Body of pancreas (tissue), 4 donors: ENCODE measurements at regions not wholly inside any gene's neighbourhood (a gene's known extent, or its start where the extent isn't known, plus 50 kb on each side); places are given as distances from the start of the nearest gene placed in this dataset.

ENCODE experiments used
- ATAC-seq: fragments of 150-250 bp; one replicate; pipeline ENCODE4 v1.9.1; 2016
- DNase-seq, 4 donors: peaks; one replicate each; pipeline ENCODE4 v3.0.0-alpha.2; 2019
- H3K27ac ChIP-seq, 4 donors: fragments of 200-600 bp; sonication (generic); 1 replicate in 3 of 4; 2 replicates in 1 of 4; pipeline versions ENCODE4 v1.5.1 to v1.6.1; 2016 to 2019; ENCODE audit warnings: mild to moderate bottlenecking in 1 of 4, mixed read lengths in 1 of 4, moderate library complexity in 1 of 4
- H3K27me3 ChIP-seq, 2 donors: fragments of 200-600 bp; sonication (generic); one replicate each; pipeline ENCODE4 v1.6.0; 2016; ENCODE audit warnings: mild to moderate bottlenecking in 1 of 2
- H3K36me3 ChIP-seq, 2 donors: fragments of 200-600 bp; sonication (generic); replicated peaks in 1 of 2; 2 replicates each; pipeline ENCODE4 v1.5.1; 2016; ENCODE audit warnings: low read depth in 2 of 2; ENCODE audit not compliant: insufficient read depth in 1 of 2
- H3K4me1 ChIP-seq: fragments of 200-600 bp; sonication (generic); one replicate; pipeline ENCODE4 v1.6.0; 2016
- H3K4me3 ChIP-seq, 2 donors: fragments of 200-600 bp; sonication (generic); 1 replicate in 1 of 2; 2 replicates in 1 of 2; pipeline ENCODE4 v1.5.1; 2016 to 2019
- H3K9me3 ChIP-seq, 3 donors: fragments of 200-600 bp; sonication (generic); 1 replicate in 2 of 3; 2 replicates in 1 of 3; pipeline ENCODE4 v1.5.1; 2016
- POLR2A ChIP-seq, 3 donors: fragments of 450-650 bp; IDR thresholded peaks; one replicate each; pipeline ENCODE4 v1.6.1; 2016; ENCODE audit warnings: antibody characterized with exemption in 3 of 3, mild to moderate bottlenecking in 2 of 3
- WGBS, 2 donors: methylation state at CpG; one replicate each; pipeline ENCODE4 v1.1.5; 2017; 5-methylcytosine and 5-hydroxymethylcytosine counted together
- intact Hi-C: fragments of 100-400 bp; cut with DNase I; formaldehyde crosslinking; loops from one replicate; pipeline ENCODE4 v1.15.1; 2023
- TF ChIP-seq, protein P1 (sequence below), 7 experiments: fragments of 450-650 bp in 4 of 7; fragments of 200-600 bp in 3 of 7; sonication (generic) in 3 of 7; IDR thresholded peaks; one replicate each; pipeline ENCODE4 v1.5.1; 2016 to 2019; ENCODE audit warnings: antibody characterized with exemption in 7 of 7

DNA sequence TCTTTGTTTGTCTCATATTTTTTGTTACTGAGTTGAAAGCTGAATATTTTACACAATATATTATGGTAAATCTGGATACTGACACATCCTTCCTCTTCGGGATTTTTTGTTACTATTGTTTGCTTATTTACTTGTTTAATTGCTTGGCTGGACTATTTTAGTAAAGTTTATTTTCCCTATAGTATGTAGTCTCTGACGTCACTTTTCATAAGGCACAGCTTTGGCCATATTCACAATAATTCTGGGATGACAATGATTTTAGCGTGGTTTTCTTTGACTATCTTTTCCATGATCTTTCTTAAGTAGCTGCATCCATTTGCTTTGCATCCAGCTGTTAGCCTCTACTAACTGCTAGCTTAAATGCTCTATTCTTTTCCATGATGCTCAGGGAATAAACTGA lies 552.4 kb downstream of the VGLL3 start:
- 74 to 76% methylated on average over 3 of the region's 3 CpGs for WGBS, 2 donors
- no peak overlapping the region for H3K4me3 ChIP-seq
- no peaks in the 10 kb centered on the region for H3K27me3 ChIP-seq
- no peaks in the 10 kb centered on the region for H3K4me1 ChIP-seq
- DNase-seq (no peak), ATAC-seq (no peak)
- no peak overlapping the region for H3K27ac ChIP-seq
- no peaks in the 10 kb centered on the region for H3K9me3 ChIP-seq
- TF ChIP-seq, protein P1, sequence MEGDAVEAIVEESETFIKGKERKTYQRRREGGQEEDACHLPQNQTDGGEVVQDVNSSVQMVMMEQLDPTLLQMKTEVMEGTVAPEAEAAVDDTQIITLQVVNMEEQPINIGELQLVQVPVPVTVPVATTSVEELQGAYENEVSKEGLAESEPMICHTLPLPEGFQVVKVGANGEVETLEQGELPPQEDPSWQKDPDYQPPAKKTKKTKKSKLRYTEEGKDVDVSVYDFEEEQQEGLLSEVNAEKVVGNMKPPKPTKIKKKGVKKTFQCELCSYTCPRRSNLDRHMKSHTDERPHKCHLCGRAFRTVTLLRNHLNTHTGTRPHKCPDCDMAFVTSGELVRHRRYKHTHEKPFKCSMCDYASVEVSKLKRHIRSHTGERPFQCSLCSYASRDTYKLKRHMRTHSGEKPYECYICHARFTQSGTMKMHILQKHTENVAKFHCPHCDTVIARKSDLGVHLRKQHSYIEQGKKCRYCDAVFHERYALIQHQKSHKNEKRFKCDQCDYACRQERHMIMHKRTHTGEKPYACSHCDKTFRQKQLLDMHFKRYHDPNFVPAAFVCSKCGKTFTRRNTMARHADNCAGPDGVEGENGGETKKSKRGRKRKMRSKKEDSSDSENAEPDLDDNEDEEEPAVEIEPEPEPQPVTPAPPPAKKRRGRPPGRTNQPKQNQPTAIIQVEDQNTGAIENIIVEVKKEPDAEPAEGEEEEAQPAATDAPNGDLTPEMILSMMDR (IDR thresholded peaks at IDR 0.05), result no peak
- no peak for TF ChIP-seq POLR2A (IDR thresholded peaks at IDR 0.05)
- no peaks in the 10 kb centered on the region for H3K36me3 ChIP-seq
- intact Hi-C loops, result no loop called here

DNA sequence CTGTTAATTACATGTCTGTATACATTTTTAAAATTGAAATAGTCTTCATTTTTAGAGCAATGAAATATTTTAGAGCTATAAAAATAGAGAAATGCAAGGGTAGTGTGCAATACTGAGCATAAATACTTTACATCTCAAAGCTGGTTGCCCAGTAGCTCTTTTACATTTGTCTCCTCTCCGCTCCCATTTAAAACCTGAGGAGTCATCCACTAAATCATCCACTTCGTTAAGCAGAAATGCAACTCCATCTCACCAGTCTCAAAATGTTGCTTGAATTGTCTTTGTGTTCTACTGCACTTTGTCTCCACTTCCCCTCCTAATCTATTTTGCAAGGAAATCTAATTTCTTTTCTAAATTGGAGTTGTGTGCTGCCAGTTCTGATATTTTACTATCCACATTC lies 563.6 kb downstream of the VGLL3 start:
- no peaks in the 10 kb centered on the region for H3K36me3 ChIP-seq
- no peak overlapping the region for H3K27ac ChIP-seq
- H3K4me3 ChIP-seq, result no peak overlapping the region
- no peaks in the 10 kb centered on the region for H3K4me1 ChIP-seq
- 66 to 69% methylated on average over 2 of the region's 2 CpGs for WGBS, 2 donors
- H3K9me3 ChIP-seq, result peaks cover 0 to 8% (median 0%) of the 10 kb centered on the region in 3 donors
- ATAC-seq (no peak), DNase-seq (no peak)
- intact Hi-C loops, result no loop called here
- no peaks in the 10 kb centered on the region for H3K27me3 ChIP-seq
- TF ChIP-seq, protein P1 (IDR thresholded peaks at IDR 0.05), result no peak
- TF ChIP-seq POLR2A (IDR thresholded peaks at IDR 0.05), result no peak

DNA sequence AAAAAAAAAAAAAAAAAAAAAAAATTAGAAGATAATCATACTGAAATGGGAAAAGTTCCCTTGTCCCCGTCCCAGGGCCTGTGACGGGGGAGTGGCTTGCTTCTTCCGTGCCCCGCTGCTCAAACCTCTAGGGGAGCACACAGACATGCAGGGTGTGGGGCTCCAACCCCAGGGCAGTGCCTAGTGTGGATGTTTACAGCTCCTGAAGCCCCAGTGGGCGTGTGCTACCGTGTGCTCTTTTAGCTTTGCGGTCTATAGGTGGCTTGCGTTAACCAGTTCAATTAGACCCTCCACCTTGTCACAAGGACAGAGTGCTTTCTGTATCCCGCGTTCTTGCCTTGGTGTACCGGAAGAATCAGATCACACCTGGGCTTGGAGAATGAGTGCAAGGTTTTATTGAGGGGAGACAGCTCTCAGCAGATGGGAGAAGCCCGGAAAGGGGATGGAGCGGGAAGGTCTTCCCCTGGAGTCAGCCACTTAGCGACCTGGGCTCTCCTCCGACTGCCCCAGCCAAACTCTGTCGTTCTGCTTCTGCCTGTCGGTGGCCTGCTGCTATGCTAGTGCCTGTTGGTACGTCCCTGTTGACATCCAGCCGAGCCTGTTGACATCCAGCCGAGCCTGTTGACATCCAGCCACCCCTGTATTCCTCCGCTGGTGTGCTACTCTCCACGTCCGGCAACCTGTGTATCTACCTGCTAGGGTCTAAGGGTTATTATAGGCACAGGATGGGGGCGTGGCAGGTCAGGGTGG lies 569.8 kb downstream of the VGLL3 start:
- intact Hi-C loops, result no loop called here
- H3K36me3 ChIP-seq, result no peaks in the 10 kb centered on the region
- no peak for TF ChIP-seq POLR2A (IDR thresholded peaks at IDR 0.05)
- TF ChIP-seq, protein P1 (IDR thresholded peaks at IDR 0.05), result no peak
- no peak for DNase-seq
- H3K4me1 ChIP-seq, result no peaks in the 10 kb centered on the region
- WGBS, 2 donors, result 74 to 84% methylated on average over 15 to 23 of the region's 24 CpGs
- no peak overlapping the region for H3K27ac ChIP-seq
- H3K27me3 ChIP-seq, result no peaks in the 10 kb centered on the region
- peaks cover 0 to 8% (median 0%) of the 10 kb centered on the region in 3 donors for H3K9me3 ChIP-seq
- no peak overlapping the region for H3K4me3 ChIP-seq
- ATAC-seq, result no peak

DNA sequence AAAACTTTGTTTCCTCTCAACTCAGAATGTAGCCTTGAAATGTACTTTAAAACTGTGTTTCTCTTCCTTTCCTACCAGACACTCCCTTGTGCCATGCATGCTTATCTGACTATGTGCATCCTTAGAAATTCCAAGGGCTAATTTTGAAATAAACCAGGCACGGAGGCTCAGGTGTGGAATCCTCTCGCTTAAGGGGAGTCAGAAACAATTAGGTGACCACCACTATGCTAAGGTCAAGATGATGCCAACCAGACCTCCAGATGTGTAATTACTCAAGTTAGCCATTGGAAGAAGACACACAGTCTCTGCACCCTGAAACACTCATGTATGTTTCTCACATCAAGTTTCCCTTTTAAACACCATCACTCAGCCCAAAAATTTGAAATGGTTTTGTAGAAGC lies 572.1 kb downstream of the VGLL3 start:
- DNase-seq, result no peak
- no peak for TF ChIP-seq POLR2A (IDR thresholded peaks at IDR 0.05)
- TF ChIP-seq, protein P1 (IDR thresholded peaks at IDR 0.05), result no peak
- ATAC-seq, result no peak
- intact Hi-C loops, result no loop called here
- no peak overlapping the region for H3K27ac ChIP-seq
- no peaks in the 10 kb centered on the region for H3K36me3 ChIP-seq
- H3K27me3 ChIP-seq, result no peaks in the 10 kb centered on the region
- WGBS, 2 donors, result 42 to 57% methylated on average over 2 of the region's 2 CpGs
- no peaks in the 10 kb centered on the region for H3K9me3 ChIP-seq
- no peak overlapping the region for H3K4me3 ChIP-seq
- H3K4me1 ChIP-seq, result no peaks in the 10 kb centered on the region

DNA sequence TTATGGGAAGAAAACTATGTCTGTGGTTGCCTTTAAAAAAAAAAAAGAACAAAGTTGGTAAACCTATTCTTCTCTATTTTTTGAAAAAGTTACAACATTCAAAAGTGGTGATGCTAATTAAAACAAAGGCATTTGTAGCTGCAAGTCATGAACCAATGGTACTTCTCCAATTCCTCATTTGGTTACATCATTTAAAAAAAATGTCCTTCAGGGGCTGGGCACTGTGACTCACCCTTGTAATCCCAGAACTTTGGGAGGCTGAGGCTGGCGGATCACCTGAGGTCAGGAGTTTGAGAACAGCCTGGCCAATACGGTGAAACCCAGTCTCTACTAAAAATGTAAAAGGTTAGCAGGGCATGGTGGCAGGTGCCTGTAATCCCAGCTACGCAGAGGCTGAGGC lies 574.6 kb downstream of the VGLL3 start:
- no peaks in the 10 kb centered on the region for H3K36me3 ChIP-seq
- ATAC-seq (no peak), DNase-seq (no peak)
- intact Hi-C loops, result no loop called here
- H3K4me1 ChIP-seq, result no peaks in the 10 kb centered on the region
- no peak overlapping the region for H3K27ac ChIP-seq
- no peaks in the 10 kb centered on the region for H3K9me3 ChIP-seq
- WGBS, 2 donors, result 63 to 78% methylated on average over 3 of the region's 3 CpGs
- no peak overlapping the region for H3K4me3 ChIP-seq
- TF ChIP-seq POLR2A (IDR thresholded peaks at IDR 0.05), result no peak
- TF ChIP-seq, protein P1 (IDR thresholded peaks at IDR 0.05), result no peak
- no peaks in the 10 kb centered on the region for H3K27me3 ChIP-seq
